ENCODE measurements at regions not wholly inside any gene's neighbourhood (a gene's known extent, or its start where the extent isn't known, plus 50 kb on each side); places are given as distances from the start of the nearest gene placed in this dataset. TPM values are rescaled to one million over a fixed set of nuclear protein-coding genes. Genes with fewer than 3 reads are reported as not detected.

- no peaks in the 10 kb centered on the region for H3K9me3 ChIP-seq (replicated peaks; ENCODE audit: control insufficient read depth, insufficient read depth, low read length)
- H3K4me1 ChIP-seq (ENCODE audit: control insufficient read depth, extremely low read depth, insufficient read depth, low read length): no peaks in the 10 kb centered on the region
- ChIA-PET POLR2A (no interaction called here), CTCF (no interaction called here)
- DNase-seq (ENCODE audit: low read depth, low spot score) (no peak), FAIRE-seq (no peak)
- intact Hi-C loops (cut with micrococcal nuclease): no loop called here
- BruUV-seq (replicated peaks): no TSS peak
- no peaks in the 10 kb centered on the region for H4K20me1 ChIP-seq (replicated peaks; ENCODE audit: control insufficient read depth, extremely low read depth, insufficient read depth, low read length)
- no peaks in the 10 kb centered on the region for H3K27me3 ChIP-seq (ENCODE audit: control insufficient read depth in 2 of 2, insufficient read depth in 2 of 2, low read length in 2 of 2)
- H2AFZ ChIP-seq (ENCODE audit: low read depth, low read length): no peak overlapping the region
- H3K4me2 ChIP-seq (ENCODE audit: insufficient read depth, low read length): no peak overlapping the region
- no peak overlapping the region for H3K4me3 ChIP-seq (replicated peaks in 1 of 3; ENCODE audit: insufficient read depth in 1 of 3, low read depth in 1 of 3, low read length in 3 of 3)
- H3K9me1 ChIP-seq (replicated peaks; ENCODE audit: control insufficient read depth, extremely low read depth, insufficient read depth, low read length): no peaks in the 10 kb centered on the region
- no peak overlapping the region for H3K9ac ChIP-seq (replicated peaks; ENCODE audit: extremely low read depth, insufficient read depth, low read length)
- no peaks in the 10 kb centered on the region for H3K79me2 ChIP-seq (ENCODE audit: control insufficient read depth, insufficient read depth, low read length)
- no peak for TF ChIP-seq POLR2A (IDR thresholded peaks at IDR 0.05; ENCODE audit: low read depth, low read length)
- no peak for TF ChIP-seq MAX (IDR thresholded peaks at IDR 0.05; ENCODE audit: insufficient read depth, insufficient read length)
- no peak for TF ChIP-seq POLR2AphosphoS5 (IDR thresholded peaks at IDR 0.05; ENCODE audit: insufficient read depth, low read depth, low read length)
- TF ChIP-seq JUN (IDR thresholded peaks at IDR 0.05; ENCODE audit: borderline replicate concordance, insufficient read depth, insufficient read length, low read depth): no peak
- TF ChIP-seq FOS (IDR thresholded peaks at IDR 0.05; ENCODE audit: borderline replicate concordance, insufficient read depth, low read length): no peak
- no peak for TF ChIP-seq EZH2 (IDR thresholded peaks at IDR 0.05; ENCODE audit: borderline replicate concordance, low read depth, low read length, severe bottlenecking)
- TF ChIP-seq GATA2 (IDR thresholded peaks at IDR 0.05; ENCODE audit: insufficient read depth, insufficient read length, low read depth, low read length): no peak
- no peak for TF ChIP-seq CTCF (IDR thresholded peaks at IDR 0.05; ENCODE audit: extremely low read depth in 1 of 2, insufficient read depth in 1 of 2, low read depth in 1 of 2, low read length in 2 of 2)
- no peak for TF ChIP-seq MYC (IDR thresholded peaks at IDR 0.05; ENCODE audit: low read depth, low read length)
- H3K36me3 ChIP-seq (ENCODE audit: control insufficient read depth in 2 of 2, extremely low read depth in 1 of 2, insufficient read depth in 2 of 2, low read length in 2 of 2): no peaks in the 10 kb centered on the region
- dilution Hi-C loops (cut with MboI; ENCODE audit: extremely low pct_ligation_motif_present, low sequenced_read_pairs): no loop called here
- no peak overlapping the region for H3K27ac ChIP-seq (ENCODE audit: insufficient read depth, low read depth, low read length)
Measured at GRCh38 chr4:61149278-61149677, 50.8 kb upstream of the ADGRL3 start.

Small RNA genes in the stretch of these regions (microRNA-seq; reads per million reads assigned to microRNA genes)
- gene MIR548AG1 (ENCODE audit: borderline number of aligned reads, borderline replicate concordance): not detected

Small RNA genes in the stretch of these regions (small RNA-seq; reads per million reads assigned to genes)
- gene MIR548AG1 (ENCODE audit: insufficient read depth, insufficient read length, low read depth, low replicate concordance) (not detected), gene RF00019 (ENCODE audit: insufficient read depth, insufficient read length, low read depth, low replicate concordance) (not detected), gene RNU6-1325P (ENCODE audit: insufficient read depth, insufficient read length, low read depth, low replicate concordance) (not detected)
